GM12874 (cell line): ENCODE measurements at regions not wholly inside any gene's neighbourhood (a gene's known extent, or its start where the extent isn't known, plus 50 kb on each side); places are given as distances from the start of the nearest gene placed in this dataset.

Experiments
- TF ChIP-seq, protein P1 (sequence below): IDR thresholded peaks from 2 replicates; pipeline ENCODE4 v1.5.1; 2011; ENCODE audit warnings: low read depth, mild to moderate bottlenecking, control low read depth, low read length, moderate library complexity; ENCODE audit not compliant: insufficient read depth

DNA sequence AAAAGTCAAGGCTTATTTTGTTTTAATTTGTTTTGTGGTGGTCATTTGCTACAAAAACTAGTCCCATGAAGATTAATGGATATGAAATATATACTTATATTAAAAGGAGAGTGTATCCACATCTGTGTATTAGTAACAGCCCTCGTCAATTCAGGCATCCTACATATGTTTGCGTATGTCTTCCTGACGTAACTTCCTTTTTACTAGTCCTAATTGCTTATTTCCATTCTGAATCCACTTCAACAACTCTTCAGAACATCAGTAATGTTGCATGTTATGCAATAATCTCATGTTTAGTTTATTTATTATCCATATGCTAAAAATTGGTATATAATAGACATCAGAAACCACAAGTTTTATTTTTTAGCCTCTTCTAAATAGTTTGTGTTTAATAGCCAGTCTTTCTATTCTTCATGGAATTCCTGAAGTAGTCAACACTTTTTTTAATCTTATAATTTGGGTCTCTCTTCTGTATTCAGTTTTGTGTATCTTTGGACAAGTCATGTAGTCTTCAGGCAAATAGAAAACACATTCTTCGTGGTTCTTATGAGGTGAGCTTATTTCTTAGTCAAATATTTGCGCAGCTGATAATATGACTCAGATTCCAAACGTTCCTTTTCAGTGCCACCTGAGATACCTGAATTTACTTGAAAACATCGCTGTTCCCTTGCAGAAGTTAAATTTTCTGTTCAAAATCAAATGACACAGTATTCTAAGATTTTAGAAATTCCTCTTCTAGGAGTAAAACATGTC lies 268.6 kb downstream of the CCDC59 start:
- TF ChIP-seq, protein P1, sequence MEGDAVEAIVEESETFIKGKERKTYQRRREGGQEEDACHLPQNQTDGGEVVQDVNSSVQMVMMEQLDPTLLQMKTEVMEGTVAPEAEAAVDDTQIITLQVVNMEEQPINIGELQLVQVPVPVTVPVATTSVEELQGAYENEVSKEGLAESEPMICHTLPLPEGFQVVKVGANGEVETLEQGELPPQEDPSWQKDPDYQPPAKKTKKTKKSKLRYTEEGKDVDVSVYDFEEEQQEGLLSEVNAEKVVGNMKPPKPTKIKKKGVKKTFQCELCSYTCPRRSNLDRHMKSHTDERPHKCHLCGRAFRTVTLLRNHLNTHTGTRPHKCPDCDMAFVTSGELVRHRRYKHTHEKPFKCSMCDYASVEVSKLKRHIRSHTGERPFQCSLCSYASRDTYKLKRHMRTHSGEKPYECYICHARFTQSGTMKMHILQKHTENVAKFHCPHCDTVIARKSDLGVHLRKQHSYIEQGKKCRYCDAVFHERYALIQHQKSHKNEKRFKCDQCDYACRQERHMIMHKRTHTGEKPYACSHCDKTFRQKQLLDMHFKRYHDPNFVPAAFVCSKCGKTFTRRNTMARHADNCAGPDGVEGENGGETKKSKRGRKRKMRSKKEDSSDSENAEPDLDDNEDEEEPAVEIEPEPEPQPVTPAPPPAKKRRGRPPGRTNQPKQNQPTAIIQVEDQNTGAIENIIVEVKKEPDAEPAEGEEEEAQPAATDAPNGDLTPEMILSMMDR: no peak

DNA sequence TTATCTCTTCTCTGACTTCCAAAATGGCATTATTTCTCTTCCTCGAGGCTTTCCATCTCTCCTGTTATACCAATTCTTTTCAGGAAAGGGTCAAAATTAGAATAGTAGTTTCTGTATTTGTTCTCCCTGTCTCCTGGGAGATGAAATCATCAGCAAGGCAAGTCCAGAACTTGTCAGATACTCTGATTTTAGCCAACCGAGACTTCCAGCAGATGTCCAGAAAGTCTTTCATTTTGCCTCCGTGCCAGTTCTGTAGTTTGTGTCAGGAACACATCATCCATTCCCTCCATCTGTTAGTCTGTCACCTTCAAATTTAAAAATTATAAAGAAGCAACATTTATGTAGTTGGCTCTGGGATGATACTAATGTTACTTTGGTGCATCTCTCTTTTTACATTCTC lies 275.7 kb downstream of the CCDC59 start:
- TF ChIP-seq, protein P1: no peak

DNA sequence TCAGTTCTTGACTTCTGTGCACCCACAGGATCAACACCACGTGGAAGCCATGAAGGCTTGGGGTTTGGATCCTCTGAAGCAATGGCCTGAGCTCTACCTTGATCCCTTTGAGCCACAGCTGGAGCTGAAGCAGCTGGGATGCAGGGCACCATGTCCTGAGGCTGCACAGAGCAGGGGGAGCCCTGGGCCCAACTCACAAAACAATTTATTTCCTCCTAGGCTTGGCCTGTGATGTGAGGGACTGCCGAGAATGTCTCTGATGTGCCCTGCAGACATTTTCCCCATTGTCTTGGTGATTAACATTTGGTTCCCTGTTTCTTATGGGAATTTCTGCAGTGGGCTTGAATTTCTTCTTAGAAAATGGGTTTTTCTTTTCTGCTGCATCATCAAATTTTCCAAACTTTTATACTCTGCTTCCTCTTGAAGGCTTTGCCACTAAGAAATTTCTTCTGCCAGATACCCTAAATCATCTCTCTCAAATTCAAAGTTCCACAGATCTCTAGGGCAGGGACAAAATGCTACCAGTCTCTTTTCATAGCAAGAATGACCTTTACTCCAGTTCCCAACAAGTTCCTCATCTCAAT lies 288.2 kb downstream of the CCDC59 start:
- TF ChIP-seq, protein P1: no peak

DNA sequence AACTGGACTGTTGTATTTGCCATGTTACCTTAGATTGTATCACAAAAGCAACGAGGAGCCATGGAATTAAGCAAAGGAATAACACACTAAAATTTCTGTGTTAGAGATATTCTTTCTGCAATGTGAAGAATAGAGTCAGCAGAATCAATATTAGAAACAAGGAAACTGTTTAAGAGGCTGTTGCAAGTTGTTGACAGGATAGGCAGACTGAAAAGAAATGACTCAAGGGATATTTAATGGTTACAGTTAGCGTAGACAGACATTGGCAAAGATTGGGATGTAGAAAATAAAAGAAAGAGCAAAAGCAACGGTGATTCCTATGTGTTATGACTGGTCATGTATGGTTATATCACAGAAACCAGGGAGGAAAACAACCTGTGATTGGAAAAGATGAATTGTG lies 299.0 kb upstream of the PPFIA2 start:
- TF ChIP-seq, protein P1: no peak

DNA sequence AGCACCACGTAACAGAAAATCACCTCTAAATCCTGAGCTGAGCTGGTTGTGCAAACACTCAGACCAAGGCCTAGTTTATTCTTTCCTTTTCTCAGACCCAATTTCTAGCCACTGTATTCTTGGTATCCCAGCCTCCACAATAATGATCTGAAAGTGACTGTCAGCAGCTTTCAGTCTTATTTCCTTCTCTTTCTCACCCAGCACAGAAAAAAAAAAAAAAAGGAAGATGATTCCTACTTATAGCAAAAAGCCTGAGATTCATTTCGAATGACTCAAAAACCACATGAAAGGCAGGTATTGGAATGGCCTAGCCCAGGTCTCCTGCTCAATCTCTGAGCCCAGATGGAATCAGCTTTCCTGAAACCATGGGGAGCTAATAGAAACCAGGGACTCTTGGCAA lies 298.6 kb upstream of the PPFIA2 start:
- TF ChIP-seq, protein P1: no peak

DNA sequence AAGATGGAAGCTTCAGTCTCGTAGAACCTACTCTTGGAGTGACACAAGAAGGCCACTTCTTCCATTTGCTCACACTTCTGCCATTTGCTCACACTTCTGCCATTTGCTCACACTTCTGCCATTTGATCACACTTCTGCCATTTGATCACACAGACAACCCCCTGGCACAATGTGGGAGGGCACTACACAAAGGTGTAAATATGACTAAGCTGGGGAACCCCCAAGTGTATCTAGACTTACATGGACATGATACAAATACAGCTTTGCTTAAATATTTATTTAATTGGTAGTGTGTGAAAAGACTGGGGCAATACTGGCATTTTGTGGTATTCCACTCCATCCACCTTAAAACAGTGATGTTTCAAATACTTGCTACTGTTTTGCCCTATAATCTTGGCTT lies 296.2 kb upstream of the PPFIA2 start:
- TF ChIP-seq, protein P1: no peak

DNA sequence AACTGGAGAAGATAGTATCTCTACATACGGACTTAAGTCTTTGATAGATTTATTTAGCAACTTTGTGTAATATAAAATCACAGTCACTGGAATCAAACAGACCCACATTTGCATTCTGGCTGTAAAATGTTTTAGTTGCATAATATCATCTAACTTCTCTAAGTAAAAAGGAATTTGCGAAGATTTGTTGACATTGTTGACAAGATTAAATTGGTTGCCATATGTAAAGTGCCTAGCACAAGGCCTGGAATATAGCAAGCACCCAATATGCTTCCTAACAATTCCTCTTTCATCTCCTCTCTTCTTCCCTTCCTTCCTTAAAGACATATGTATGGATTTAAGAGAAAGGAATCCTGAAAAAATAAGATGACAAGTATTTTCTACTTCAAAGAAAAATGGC lies 295.4 kb upstream of the PPFIA2 start:
- TF ChIP-seq, protein P1: no peak
